HL-60 (cell line): ENCODE measurements at regions not wholly inside any gene's neighbourhood (a gene's known extent, or its start where the extent isn't known, plus 50 kb on each side); places are given as distances from the start of the nearest gene placed in this dataset.

Source experiments
- DNase-seq, 2 experiments: peaks; one replicate each; pipeline ENCODE4 v3.0.0-alpha.2; 2010 to 2020; ENCODE audit warnings: low read depth in 1 of 2, low spot score in 1 of 2
- H3K27ac ChIP-seq: fragments of 250-450 bp; sonication (Bioruptor Pico); replicated peaks from 2 replicates; pipeline ENCODE4 v1.5.1; 2020; ENCODE audit warnings: mild to moderate bottlenecking, moderate library complexity
- H3K27me3 ChIP-seq: fragments of 250-450 bp; sonication (Bioruptor Pico); 2 replicates; pipeline ENCODE4 v1.5.1; 2021; ENCODE audit warnings: mild to moderate bottlenecking, moderate library complexity; ENCODE audit not compliant: insufficient read depth, poor library complexity, severe bottlenecking
- H3K4me3 ChIP-seq: replicated peaks from 2 replicates; pipeline ENCODE4 v1.5.1; 2011; ENCODE audit warnings: mild to moderate bottlenecking, control low read depth, low read length; ENCODE audit not compliant: insufficient read depth
- CTCF ChIP-seq: IDR thresholded peaks from one replicate; pipeline ENCODE4 v1.5.1; 2011; ENCODE audit warnings: low read length, control low read depth, inconsistent platforms; ENCODE audit not compliant: insufficient read depth
- GABPA ChIP-seq: IDR thresholded peaks from 2 replicates; pipeline ENCODE4 v1.6.1; 2012; ENCODE audit warnings: low read depth
- POLR2AphosphoS5 ChIP-seq: IDR thresholded peaks from 2 replicates; pipeline ENCODE4 v1.6.1; 2012; ENCODE audit warnings: low read depth
- REST ChIP-seq: IDR thresholded peaks from 2 replicates; pipeline ENCODE4 v1.6.1; 2012; ENCODE audit warnings: low read depth; ENCODE audit not compliant: insufficient replicate concordance
- SPI1 ChIP-seq: IDR thresholded peaks from 2 replicates; pipeline ENCODE4 v1.6.1; 2012; ENCODE audit warnings: low read depth, mild to moderate bottlenecking, borderline replicate concordance

GRCh38 chr2:57802243-57802642, 244.4 kb upstream of the VRK2 start:
- Histone ChIP-seq H3K27ac (no peak overlapping the region), H3K4me3 (no peak overlapping the region), H3K27me3 (no peaks in the 10 kb centered on the region)
- TF ChIP-seq REST (no peak), GABPA (no peak), POLR2AphosphoS5 (no peak), SPI1 (no peak), CTCF (no peak)
- DNase-seq, result no peak

GRCh38 chr2:57804971-57805370, 241.6 kb upstream of the VRK2 start:
- Histone ChIP-seq H3K27ac (no peak overlapping the region), H3K27me3 (no peaks in the 10 kb centered on the region), H3K4me3 (no peak overlapping the region)
- TF ChIP-seq GABPA (no peak), SPI1 (no peak), REST (no peak), CTCF (no peak), POLR2AphosphoS5 (no peak)
- no peak for DNase-seq

GRCh38 chr2:57806449-57806968, 240.1 kb upstream of the VRK2 start:
- DNase-seq, result no peak
- no peak for TF ChIP-seq POLR2AphosphoS5
- TF ChIP-seq SPI1, result no peak
- no peak for TF ChIP-seq GABPA
- TF ChIP-seq REST, result no peak
- TF ChIP-seq CTCF, result no peak
- no peak overlapping the region for H3K27ac ChIP-seq
- H3K4me3 ChIP-seq, result no peak overlapping the region
- no peaks in the 10 kb centered on the region for H3K27me3 ChIP-seq
